Body of pancreas (tissue), 4 donors: ENCODE measurements at regions not wholly inside any gene's neighbourhood (a gene's known extent, or its start where the extent isn't known, plus 50 kb on each side); places are given as distances from the start of the nearest gene placed in this dataset.

Experiments used
- POLR2A ChIP-seq, 3 donors: fragments of 450-650 bp; IDR thresholded peaks; one replicate each; pipeline ENCODE4 v1.6.1; 2016; ENCODE audit warnings: antibody characterized with exemption in 3 of 3, mild to moderate bottlenecking in 2 of 3
- TF ChIP-seq, protein P1 (sequence below), 7 experiments: fragments of 450-650 bp in 4 of 7; fragments of 200-600 bp in 3 of 7; sonication (generic) in 3 of 7; IDR thresholded peaks; one replicate each; pipeline ENCODE4 v1.5.1; 2016 to 2019; ENCODE audit warnings: antibody characterized with exemption in 7 of 7

DNA sequence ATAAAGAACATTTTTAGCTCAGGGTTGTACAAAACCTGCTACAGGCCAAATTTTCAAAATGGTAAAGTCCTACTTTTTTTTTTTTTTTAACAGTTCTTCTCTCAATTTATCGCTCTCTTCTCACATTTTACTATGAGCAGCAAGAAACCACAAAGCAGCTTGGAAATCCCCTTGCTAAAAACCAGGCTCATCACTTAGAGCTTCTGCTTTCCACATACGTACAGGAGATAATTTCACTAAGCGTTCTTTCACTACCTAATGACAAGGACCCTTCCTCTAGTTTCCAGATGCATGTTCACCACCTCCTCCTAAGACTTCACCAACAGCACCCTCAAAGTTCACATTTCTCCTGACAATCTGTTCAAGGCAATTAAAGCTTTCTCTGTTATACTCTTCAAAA is 294.9 kb upstream of the CYRIA start:
- TF ChIP-seq, protein P1, sequence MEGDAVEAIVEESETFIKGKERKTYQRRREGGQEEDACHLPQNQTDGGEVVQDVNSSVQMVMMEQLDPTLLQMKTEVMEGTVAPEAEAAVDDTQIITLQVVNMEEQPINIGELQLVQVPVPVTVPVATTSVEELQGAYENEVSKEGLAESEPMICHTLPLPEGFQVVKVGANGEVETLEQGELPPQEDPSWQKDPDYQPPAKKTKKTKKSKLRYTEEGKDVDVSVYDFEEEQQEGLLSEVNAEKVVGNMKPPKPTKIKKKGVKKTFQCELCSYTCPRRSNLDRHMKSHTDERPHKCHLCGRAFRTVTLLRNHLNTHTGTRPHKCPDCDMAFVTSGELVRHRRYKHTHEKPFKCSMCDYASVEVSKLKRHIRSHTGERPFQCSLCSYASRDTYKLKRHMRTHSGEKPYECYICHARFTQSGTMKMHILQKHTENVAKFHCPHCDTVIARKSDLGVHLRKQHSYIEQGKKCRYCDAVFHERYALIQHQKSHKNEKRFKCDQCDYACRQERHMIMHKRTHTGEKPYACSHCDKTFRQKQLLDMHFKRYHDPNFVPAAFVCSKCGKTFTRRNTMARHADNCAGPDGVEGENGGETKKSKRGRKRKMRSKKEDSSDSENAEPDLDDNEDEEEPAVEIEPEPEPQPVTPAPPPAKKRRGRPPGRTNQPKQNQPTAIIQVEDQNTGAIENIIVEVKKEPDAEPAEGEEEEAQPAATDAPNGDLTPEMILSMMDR (IDR thresholded peaks at IDR 0.05), result no peak
- TF ChIP-seq POLR2A (IDR thresholded peaks at IDR 0.05), result no peak
